Neural cell (in vitro differentiated cells): ENCODE measurements at regions not wholly inside any gene's neighbourhood (a gene's known extent, or its start where the extent isn't known, plus 50 kb on each side); places are given as distances from the start of the nearest gene placed in this dataset.
"Not testable (repeated sequence)": the region's sequence is repeated elsewhere in the genome, so short reads cannot be mapped to it uniquely, and the experiment has no call there.

Experiments used
- H2AFZ ChIP-seq: fragments of 200-600, 300-800 bp; sonication (generic), shearing (Covaris generic); 2 replicates; pipeline ENCODE4 v1.6.0; 2014; ENCODE audit warnings: low read depth, mild to moderate bottlenecking, antibody characterized with exemption, low read length, moderate library complexity
- H3F3A ChIP-seq: fragments of 200-600 bp; shearing (Covaris generic); 2 replicates; pipeline ENCODE4 v1.6.1; 2016; ENCODE audit warnings: mild to moderate bottlenecking, moderate library complexity, mixed read lengths, antibody characterized with exemption, low read length; ENCODE audit not compliant: insufficient read depth, poor library complexity, severe bottlenecking
- H3K27ac ChIP-seq: fragments of 200-600, 300-800 bp; sonication (generic), shearing (Covaris generic); 2 replicates; pipeline ENCODE4 v1.5.1; 2014; ENCODE audit warnings: mild to moderate bottlenecking, low read length, moderate library complexity
- H3K27me3 ChIP-seq: fragments of 300-800, 200-600 bp; sonication (generic), shearing (Covaris generic); 2 replicates; pipeline ENCODE4 v1.6.0; 2014; ENCODE audit warnings: mild to moderate bottlenecking, low read depth, low read length, moderate library complexity; ENCODE audit not compliant: insufficient read depth
- H3K36me3 ChIP-seq: fragments of 300-800, 200-600 bp; sonication (generic), shearing (Covaris generic); 2 replicates; pipeline ENCODE4 v1.5.1; 2014; ENCODE audit warnings: mild to moderate bottlenecking, antibody characterized with exemption, low read length, moderate library complexity; ENCODE audit not compliant: insufficient read depth
- H3K4me2 ChIP-seq: fragments of 300-800, 200-600 bp; sonication (generic), shearing (Covaris generic); 2 replicates; pipeline ENCODE4 v1.6.0; 2014; ENCODE audit warnings: mild to moderate bottlenecking, low read length
- H3K4me3 ChIP-seq: fragments of 300-800, 200-600 bp; sonication (generic), shearing (Covaris generic); 2 replicates; pipeline ENCODE4 v1.5.1; 2014; ENCODE audit warnings: mild to moderate bottlenecking, low read length, moderate library complexity
- H3K79me2 ChIP-seq: fragments of 200-600 bp; shearing (Covaris generic); replicated peaks from 2 replicates; pipeline ENCODE4 v1.6.0; 2014; ENCODE audit warnings: mild to moderate bottlenecking, low read length, moderate library complexity; ENCODE audit not compliant: insufficient read depth
- H3K9ac ChIP-seq: fragments of 300-800, 200-600 bp; sonication (generic), shearing (Covaris generic); 2 replicates; pipeline ENCODE4 v1.6.1; 2016; ENCODE audit warnings: mild to moderate bottlenecking, low read length, mixed read lengths
- H3K9me2 ChIP-seq: fragments of 200-600 bp; shearing (Covaris generic); 2 replicates; pipeline ENCODE4 v1.6.1; 2016; ENCODE audit warnings: mild to moderate bottlenecking, low read length, mixed read lengths; ENCODE audit not compliant: insufficient read depth
- H3K9me3 ChIP-seq: fragments of 200-600, 300-800 bp; sonication (generic), shearing (Covaris generic); 2 replicates; pipeline ENCODE4 v1.6.1; 2016; ENCODE audit warnings: mild to moderate bottlenecking, mixed run types, low read length, moderate library complexity, mixed read lengths
- H4K20me1 ChIP-seq: fragments of 200-600 bp; shearing (Covaris generic); 2 replicates; pipeline ENCODE4 v1.6.1; 2016; ENCODE audit warnings: mild to moderate bottlenecking, mixed run types; ENCODE audit not compliant: insufficient read depth
- CTCF ChIP-seq: fragments of 450-650 bp; IDR thresholded peaks from 2 replicates; pipeline ENCODE4 v1.5.1; 2014; ENCODE audit warnings: antibody characterized with exemption, mild to moderate bottlenecking, moderate library complexity; ENCODE audit not compliant: poor library complexity, severe bottlenecking
- EP300 ChIP-seq: fragments of 450-650 bp; conservative IDR thresholded peaks from 2 replicates; pipeline ENCODE4 v1.6.1; 2014; ENCODE audit warnings: antibody characterized with exemption, mild to moderate bottlenecking, moderate library complexity; ENCODE audit not compliant: poor library complexity, severe bottlenecking
- EZH2 ChIP-seq: fragments of 200-600, 300-800 bp; shearing (Covaris generic), sonication (generic); IDR thresholded peaks from 2 replicates; pipeline ENCODE4 v1.6.1; 2014; ENCODE audit warnings: antibody characterized with exemption, low read length, borderline replicate concordance, mild to moderate bottlenecking; ENCODE audit not compliant: insufficient read depth, poor library complexity, severe bottlenecking
- MXI1 ChIP-seq: fragments of 450-650 bp; conservative IDR thresholded peaks from 2 replicates; pipeline ENCODE4 v1.6.1; 2014; ENCODE audit warnings: antibody characterized with exemption, mild to moderate bottlenecking; ENCODE audit not compliant: poor library complexity, severe bottlenecking
- POLR2AphosphoS5 ChIP-seq: IDR thresholded peaks from 2 replicates; pipeline ENCODE4 v1.6.1; 2012
- RAD21 ChIP-seq: fragments of 450-650 bp; conservative IDR thresholded peaks from 2 replicates; pipeline ENCODE4 v1.6.1; 2014; ENCODE audit warnings: antibody characterized with exemption, mild to moderate bottlenecking, moderate library complexity
- SMC3 ChIP-seq: fragments of 450-650 bp; conservative IDR thresholded peaks from 2 replicates; pipeline ENCODE4 v1.6.1; 2014; ENCODE audit warnings: antibody characterized with exemption, mild to moderate bottlenecking, moderate library complexity; ENCODE audit not compliant: poor library complexity
- TAF1 ChIP-seq: IDR thresholded peaks from 2 replicates; pipeline ENCODE4 v1.6.1; 2012; ENCODE audit warnings: low read depth
- TF ChIP-seq, protein P1 (sequence below): IDR thresholded peaks from 2 replicates; pipeline ENCODE4 v1.6.1; 2012; ENCODE audit warnings: borderline replicate concordance

GRCh38 chr6:8623441-8623840, 188.1 kb upstream of the SLC35B3 start:
- TF ChIP-seq EP300: no peak
- TF ChIP-seq CTCF: no peak
- TF ChIP-seq EZH2: no peak
- TF ChIP-seq RAD21: no peak
- no peak for TF ChIP-seq TAF1
- TF ChIP-seq, protein P1, sequence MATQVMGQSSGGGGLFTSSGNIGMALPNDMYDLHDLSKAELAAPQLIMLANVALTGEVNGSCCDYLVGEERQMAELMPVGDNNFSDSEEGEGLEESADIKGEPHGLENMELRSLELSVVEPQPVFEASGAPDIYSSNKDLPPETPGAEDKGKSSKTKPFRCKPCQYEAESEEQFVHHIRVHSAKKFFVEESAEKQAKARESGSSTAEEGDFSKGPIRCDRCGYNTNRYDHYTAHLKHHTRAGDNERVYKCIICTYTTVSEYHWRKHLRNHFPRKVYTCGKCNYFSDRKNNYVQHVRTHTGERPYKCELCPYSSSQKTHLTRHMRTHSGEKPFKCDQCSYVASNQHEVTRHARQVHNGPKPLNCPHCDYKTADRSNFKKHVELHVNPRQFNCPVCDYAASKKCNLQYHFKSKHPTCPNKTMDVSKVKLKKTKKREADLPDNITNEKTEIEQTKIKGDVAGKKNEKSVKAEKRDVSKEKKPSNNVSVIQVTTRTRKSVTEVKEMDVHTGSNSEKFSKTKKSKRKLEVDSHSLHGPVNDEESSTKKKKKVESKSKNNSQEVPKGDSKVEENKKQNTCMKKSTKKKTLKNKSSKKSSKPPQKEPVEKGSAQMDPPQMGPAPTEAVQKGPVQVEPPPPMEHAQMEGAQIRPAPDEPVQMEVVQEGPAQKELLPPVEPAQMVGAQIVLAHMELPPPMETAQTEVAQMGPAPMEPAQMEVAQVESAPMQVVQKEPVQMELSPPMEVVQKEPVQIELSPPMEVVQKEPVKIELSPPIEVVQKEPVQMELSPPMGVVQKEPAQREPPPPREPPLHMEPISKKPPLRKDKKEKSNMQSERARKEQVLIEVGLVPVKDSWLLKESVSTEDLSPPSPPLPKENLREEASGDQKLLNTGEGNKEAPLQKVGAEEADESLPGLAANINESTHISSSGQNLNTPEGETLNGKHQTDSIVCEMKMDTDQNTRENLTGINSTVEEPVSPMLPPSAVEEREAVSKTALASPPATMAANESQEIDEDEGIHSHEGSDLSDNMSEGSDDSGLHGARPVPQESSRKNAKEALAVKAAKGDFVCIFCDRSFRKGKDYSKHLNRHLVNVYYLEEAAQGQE: no peak
- no peak for TF ChIP-seq MXI1
- no peak for TF ChIP-seq SMC3
- TF ChIP-seq POLR2AphosphoS5: no peak
- Histone ChIP-seq H4K20me1 (no peaks in the 10 kb centered on the region), H3K9me3 (no peaks in the 10 kb centered on the region)

DNA sequence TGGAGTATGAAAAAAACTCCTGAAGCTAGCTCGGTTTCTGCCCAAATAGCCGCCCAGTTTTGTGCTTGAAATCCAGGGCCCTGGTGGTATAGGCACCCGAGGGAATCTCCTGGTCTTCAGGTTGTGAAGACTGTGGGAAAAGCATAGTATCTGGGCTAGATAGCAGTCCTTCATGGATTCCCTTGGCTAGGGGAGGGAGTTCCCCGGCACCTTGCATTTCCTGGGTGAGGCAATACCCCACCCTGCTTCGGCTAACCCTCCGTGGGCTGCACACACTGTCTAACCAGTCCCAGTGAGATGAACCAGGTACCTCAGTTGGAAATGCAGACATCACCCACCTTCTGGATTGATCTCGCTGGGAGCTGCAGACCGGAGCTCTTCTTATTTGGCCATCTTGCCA, 184.5 kb upstream of the SLC35B3 start:
- Histone ChIP-seq H3K4me2 (no peak overlapping the region), H4K20me1 (no peaks in the 10 kb centered on the region), H3K9ac (no peak overlapping the region), H3K27me3 (no peaks in the 10 kb centered on the region), H3K27ac (no peak overlapping the region), H3F3A (no peaks in the 10 kb centered on the region), H3K79me2 (no peaks in the 10 kb centered on the region), H2AFZ (no peak overlapping the region), H3K9me2 (no peaks in the 10 kb centered on the region), H3K9me3 (no peaks in the 10 kb centered on the region), H3K4me3 (no peak overlapping the region), H3K36me3 (no peaks in the 10 kb centered on the region)
- TF ChIP-seq CTCF: no peak
- TF ChIP-seq POLR2AphosphoS5: no peak
- no peak for TF ChIP-seq EZH2
- no peak for TF ChIP-seq SMC3
- TF ChIP-seq TAF1: no peak
- TF ChIP-seq MXI1: no peak
- TF ChIP-seq, protein P1: no peak
- TF ChIP-seq EP300: no peak
- TF ChIP-seq RAD21: no peak

More at GRCh38 chr6:8623441-8623840, 188.1 kb upstream of the SLC35B3 start:
- no peaks in the 10 kb centered on the region for H3K9me2 ChIP-seq
- H3K27ac ChIP-seq: no peak overlapping the region
- no peak overlapping the region for H3K9ac ChIP-seq
- H3K27me3 ChIP-seq: no peaks in the 10 kb centered on the region
- no peaks in the 10 kb centered on the region for H3K79me2 ChIP-seq
- no peak overlapping the region for H3K4me3 ChIP-seq
- H3F3A ChIP-seq: no peaks in the 10 kb centered on the region
- H2AFZ ChIP-seq: no peak overlapping the region
- H3K36me3 ChIP-seq: no peaks in the 10 kb centered on the region
- H3K4me2 ChIP-seq: no peak overlapping the region

- not testable (repeated sequence) for H2AFZ ChIP-seq, H3K36me3 ChIP-seq, H3K9me3 ChIP-seq, H3K9me2 ChIP-seq, H3K4me3 ChIP-seq, H3K27ac ChIP-seq, H4K20me1 ChIP-seq, H3K27me3 ChIP-seq, H3K4me2 ChIP-seq, H3K79me2 ChIP-seq, H3K9ac ChIP-seq, H3F3A ChIP-seq
Observed at GRCh38 chr6:8619408-8619807, 184.1 kb upstream of the SLC35B3 start.
